ENCODE measurements at regions not wholly inside any gene's neighbourhood (a gene's known extent, or its start where the extent isn't known, plus 50 kb on each side); places are given as distances from the start of the nearest gene placed in this dataset.
"Not testable (repeated sequence)": the region's sequence is repeated elsewhere in the genome, so short reads cannot be mapped to it uniquely, and the experiment has no call there.

DNA sequence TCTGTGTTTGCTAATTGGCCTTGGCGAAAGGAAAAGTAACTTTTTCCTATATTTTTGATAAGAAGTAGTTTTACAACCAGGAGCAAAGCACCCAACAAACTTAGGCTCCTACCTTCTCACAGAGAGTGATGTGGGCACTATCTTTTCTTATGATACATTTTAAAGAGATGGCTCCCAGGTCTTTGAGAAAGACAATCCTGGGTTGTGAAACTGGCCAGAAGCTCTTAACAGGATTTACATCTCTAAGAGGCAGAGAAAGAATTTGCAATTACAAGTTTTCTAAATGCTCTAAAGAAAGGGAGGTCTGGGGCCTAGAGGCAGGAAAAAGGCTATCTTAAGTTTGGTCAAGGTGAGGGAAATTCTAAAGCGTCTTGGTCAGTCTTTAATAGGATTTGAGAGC is 609.7 kb downstream of the VGLL3 start:
- no peak for DNase-seq (ENCODE audit: low spot score)
- TF ChIP-seq, protein P1, sequence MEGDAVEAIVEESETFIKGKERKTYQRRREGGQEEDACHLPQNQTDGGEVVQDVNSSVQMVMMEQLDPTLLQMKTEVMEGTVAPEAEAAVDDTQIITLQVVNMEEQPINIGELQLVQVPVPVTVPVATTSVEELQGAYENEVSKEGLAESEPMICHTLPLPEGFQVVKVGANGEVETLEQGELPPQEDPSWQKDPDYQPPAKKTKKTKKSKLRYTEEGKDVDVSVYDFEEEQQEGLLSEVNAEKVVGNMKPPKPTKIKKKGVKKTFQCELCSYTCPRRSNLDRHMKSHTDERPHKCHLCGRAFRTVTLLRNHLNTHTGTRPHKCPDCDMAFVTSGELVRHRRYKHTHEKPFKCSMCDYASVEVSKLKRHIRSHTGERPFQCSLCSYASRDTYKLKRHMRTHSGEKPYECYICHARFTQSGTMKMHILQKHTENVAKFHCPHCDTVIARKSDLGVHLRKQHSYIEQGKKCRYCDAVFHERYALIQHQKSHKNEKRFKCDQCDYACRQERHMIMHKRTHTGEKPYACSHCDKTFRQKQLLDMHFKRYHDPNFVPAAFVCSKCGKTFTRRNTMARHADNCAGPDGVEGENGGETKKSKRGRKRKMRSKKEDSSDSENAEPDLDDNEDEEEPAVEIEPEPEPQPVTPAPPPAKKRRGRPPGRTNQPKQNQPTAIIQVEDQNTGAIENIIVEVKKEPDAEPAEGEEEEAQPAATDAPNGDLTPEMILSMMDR (IDR thresholded peaks at IDR 0.05; ENCODE audit: extremely low read depth, missing control alignments): no peak

DNA sequence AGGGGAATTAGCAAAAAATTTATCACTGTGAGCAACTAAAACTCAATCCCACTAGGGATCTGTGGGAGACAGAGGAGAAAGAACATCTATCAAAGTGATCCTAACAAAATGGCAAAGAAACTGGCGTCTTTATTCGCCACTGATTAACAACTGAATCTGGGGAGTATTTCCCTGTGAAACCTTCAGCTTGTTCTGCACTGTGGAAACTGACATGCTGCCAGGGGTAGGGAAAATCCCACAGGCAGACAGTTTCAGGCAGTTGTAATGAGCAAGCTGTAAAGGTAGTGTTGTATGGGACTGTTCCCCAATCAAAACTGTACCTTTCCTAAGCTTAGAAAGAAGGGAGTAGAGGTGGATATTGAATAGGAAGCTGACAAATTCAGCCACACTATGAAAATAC is 611.7 kb downstream of the VGLL3 start:
- DNase-seq (ENCODE audit: low spot score): no peak
- TF ChIP-seq, protein P1 (IDR thresholded peaks at IDR 0.05; ENCODE audit: extremely low read depth, missing control alignments): no peak

DNA sequence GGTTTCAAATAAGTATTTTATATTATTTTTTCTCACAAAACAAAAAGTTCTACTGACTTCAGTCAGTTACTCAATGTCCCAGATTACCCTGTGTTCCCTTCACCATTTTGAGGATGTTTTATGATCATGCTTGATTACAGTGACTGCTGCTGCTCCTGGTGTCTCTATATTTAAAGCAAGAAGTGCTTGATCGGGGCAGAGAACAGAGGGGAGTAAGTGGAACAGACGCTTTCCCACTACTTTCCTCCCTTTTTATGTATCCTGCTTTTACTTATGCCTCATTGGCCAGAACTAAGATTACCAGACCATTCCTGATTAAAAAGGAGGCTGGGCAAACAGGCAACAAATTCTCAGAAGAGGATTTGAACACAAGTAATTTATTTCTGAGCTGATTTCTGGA is 612.1 kb downstream of the VGLL3 start:
- no peak for DNase-seq (ENCODE audit: low spot score)
- TF ChIP-seq, protein P1 (IDR thresholded peaks at IDR 0.05; ENCODE audit: extremely low read depth, missing control alignments): no peak

DNA sequence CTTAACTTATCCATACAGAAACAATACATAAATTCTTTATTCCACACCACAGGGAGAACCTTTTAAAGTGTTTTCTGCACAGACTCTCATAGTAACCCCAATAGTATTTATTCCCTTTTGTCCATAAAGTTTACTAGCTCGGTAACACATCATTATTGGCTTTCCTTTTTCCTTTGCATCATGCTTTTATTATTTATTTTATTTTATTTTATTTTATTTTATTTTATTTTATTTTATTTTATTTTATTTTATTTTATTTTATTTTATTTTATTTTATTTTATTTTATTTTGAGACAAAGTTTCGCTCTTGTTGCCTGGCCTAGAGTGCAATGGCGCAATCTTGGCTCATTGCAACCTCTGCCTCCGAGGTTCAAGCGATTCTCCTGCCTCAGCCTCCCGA is 655.4 kb downstream of the VGLL3 start:
- not testable (repeated sequence) for DNase-seq (ENCODE audit: low spot score)

DNA sequence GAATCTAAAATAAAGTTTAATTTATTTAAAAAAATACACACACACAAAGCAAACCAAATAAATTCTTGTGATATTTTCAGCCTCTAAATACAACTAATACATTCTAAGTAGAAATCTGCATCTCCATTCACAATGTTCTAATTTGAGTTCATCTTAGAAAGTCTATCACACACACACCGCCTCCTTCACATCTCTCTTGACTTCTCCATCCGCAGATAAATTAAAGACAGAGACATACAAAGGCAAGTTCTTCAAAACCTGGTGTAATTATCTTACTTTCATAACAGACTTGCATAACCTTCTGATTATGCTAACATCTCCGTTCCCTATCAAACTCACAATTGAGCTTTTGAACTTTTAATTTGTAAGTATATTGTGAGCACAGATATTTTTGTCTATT is 657.3 kb downstream of the VGLL3 start:
- TF ChIP-seq, protein P1 (IDR thresholded peaks at IDR 0.05; ENCODE audit: extremely low read depth, missing control alignments): no peak

DNA sequence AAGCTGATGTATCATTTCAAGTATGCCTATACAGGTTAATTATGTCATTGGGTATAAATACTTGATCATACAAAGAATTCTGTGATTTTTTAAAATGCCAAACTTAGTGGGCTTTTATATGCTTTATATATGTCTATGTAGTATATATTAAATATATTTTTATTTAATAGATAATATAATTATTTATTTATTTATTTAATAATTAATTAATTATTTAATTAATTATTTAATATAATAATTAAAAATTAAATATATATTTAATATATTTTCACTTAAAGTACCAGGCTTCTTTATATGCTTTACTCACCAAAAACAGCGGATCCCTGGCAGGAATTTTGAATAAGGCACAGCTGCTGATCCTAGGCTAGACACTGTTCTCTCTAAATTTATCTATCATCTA is 687.0 kb downstream of the VGLL3 start:
- DNase-seq (ENCODE audit: low spot score): no peak
- TF ChIP-seq, protein P1 (IDR thresholded peaks at IDR 0.05; ENCODE audit: extremely low read depth, missing control alignments): no peak

More for the DNA sequence above, 657.3 kb downstream of the VGLL3 start:
- DNase-seq (ENCODE audit: low spot score): no peak

DNA sequence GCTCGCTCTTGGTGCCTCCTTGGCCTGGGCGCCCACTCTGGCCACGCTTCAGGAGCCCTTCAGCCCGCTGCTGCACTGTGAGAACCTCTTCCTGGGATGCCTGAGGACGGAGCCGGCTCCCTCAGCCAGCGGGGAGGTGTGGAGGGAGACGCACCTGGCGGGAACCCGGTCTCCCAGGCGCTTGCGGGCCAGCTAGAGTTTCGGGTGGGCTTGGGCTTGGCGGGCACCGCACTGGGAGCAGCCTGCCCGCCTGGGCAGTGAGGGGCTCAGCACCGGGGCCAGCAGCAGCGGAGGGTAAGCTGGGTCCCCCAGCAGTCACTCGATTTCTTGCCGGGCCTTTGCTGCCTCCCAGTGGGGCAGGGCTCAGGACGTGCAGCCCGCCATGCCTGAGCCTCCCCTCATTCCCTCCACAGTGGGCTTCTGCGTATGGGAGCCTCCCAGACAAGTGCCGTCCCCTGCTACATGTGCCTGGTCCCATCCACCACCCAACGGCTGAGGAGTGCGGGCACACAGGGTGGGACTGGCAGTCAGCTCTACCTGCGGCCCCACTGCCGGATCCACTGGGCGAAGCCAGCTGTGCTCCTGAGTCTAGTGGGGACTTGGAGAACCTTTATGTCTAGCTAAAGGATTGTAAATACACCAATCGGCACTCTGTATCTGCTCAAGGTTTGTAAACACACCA is 708.7 kb downstream of the VGLL3 start:
- TF ChIP-seq, protein P1 (IDR thresholded peaks at IDR 0.05; ENCODE audit: extremely low read depth, missing control alignments): no peak
- no peak for DNase-seq (ENCODE audit: low spot score)
